Right atrium auricular region (tissue), 2 donors: ENCODE measurements at regions not wholly inside any gene's neighbourhood (a gene's known extent, or its start where the extent isn't known, plus 50 kb on each side); places are given as distances from the start of the nearest gene placed in this dataset.

Experiments
- DNase-seq: peaks from one replicate; pipeline ENCODE4 v3.0.0-alpha.2; 2019; ENCODE audit warnings: low spot score
- H3K27ac ChIP-seq, 2 donors: fragments of 200-600 bp; sonication (generic); 1 replicate in 1 of 2; 2 replicates in 1 of 2; pipeline ENCODE4 v1.5.1; 2016 to 2019
- H3K27me3 ChIP-seq, 2 donors: fragments of 200-600 bp; sonication (generic); one replicate each; pipeline versions ENCODE4 v1.5.1 to v1.6.0; 2017 to 2019
- H3K36me3 ChIP-seq: fragments of 200-600 bp; sonication (generic); one replicate; pipeline ENCODE4 v1.5.1; 2016
- H3K4me1 ChIP-seq, 2 donors: fragments of 200-600 bp; sonication (generic); one replicate each; pipeline versions ENCODE4 v1.5.1 to v1.6.0; 2017 to 2019
- H3K4me3 ChIP-seq, 2 donors: fragments of 200-600 bp; sonication (generic); 1 replicate in 1 of 2; 2 replicates in 1 of 2; pipeline ENCODE4 v1.5.1; 2017 to 2019; ENCODE audit warnings: mild to moderate bottlenecking in 1 of 2, moderate library complexity in 1 of 2
- H3K9me3 ChIP-seq, 2 donors: fragments of 200-600 bp; sonication (generic); one replicate each; pipeline ENCODE4 v1.5.1; 2019
- CTCF ChIP-seq, 2 donors: fragments of 200-600 bp; sonication (generic); IDR thresholded peaks; one replicate each; pipeline ENCODE4 v1.5.1; 2019; ENCODE audit warnings: antibody characterized with exemption in 2 of 2

- peak; percentile 89 for DNase-seq
- Histone ChIP-seq H3K4me1 (no peaks in the 10 kb centered on the region), H3K27ac (peak overlapping the region in 1 of 2 donors; percentile 42), H3K9me3 (no peaks in the 10 kb centered on the region), H3K4me3 (no peak overlapping the region), H3K27me3 (no peaks in the 10 kb centered on the region), H3K36me3 (no peaks in the 10 kb centered on the region)
- no peak for TF ChIP-seq CTCF (IDR thresholded peaks at IDR 0.05)
Measured at GRCh38 chr7:47669178-47669891, 87.4 kb upstream of the TNS3 start.

- Histone ChIP-seq H3K9me3 (no peaks in the 10 kb centered on the region), H3K27me3 (no peaks in the 10 kb centered on the region), H3K27ac (no peak overlapping the region), H3K4me1 (no peaks in the 10 kb centered on the region), H3K36me3 (no peaks in the 10 kb centered on the region), H3K4me3 (no peak overlapping the region)
- TF ChIP-seq CTCF (IDR thresholded peaks at IDR 0.05), result no peak
- DNase-seq, result no peak
Measured at GRCh38 chr7:47666164-47666862, 84.4 kb upstream of the TNS3 start.

- Histone ChIP-seq H3K4me1 (no peaks in the 10 kb centered on the region), H3K36me3 (no peaks in the 10 kb centered on the region), H3K27me3 (no peaks in the 10 kb centered on the region), H3K27ac (no peak overlapping the region), H3K9me3 (no peaks in the 10 kb centered on the region), H3K4me3 (no peak overlapping the region)
- DNase-seq, result no peak
- no peak for TF ChIP-seq CTCF (IDR thresholded peaks at IDR 0.05)
Measured at GRCh38 chr7:47664650-47665195, 82.8 kb upstream of the TNS3 start.

- Histone ChIP-seq H3K27me3 (no peaks in the 10 kb centered on the region), H3K27ac (no peak overlapping the region), H3K4me3 (no peak overlapping the region), H3K4me1 (no peaks in the 10 kb centered on the region), H3K9me3 (no peaks in the 10 kb centered on the region), H3K36me3 (no peaks in the 10 kb centered on the region)
- TF ChIP-seq CTCF (IDR thresholded peaks at IDR 0.05), result no peak
- no peak for DNase-seq
Measured at GRCh38 chr7:47663851-47664250, 81.9 kb upstream of the TNS3 start.

GRCh38 chr7:47663213-47663612, 81.3 kb upstream of the TNS3 start:
- Histone ChIP-seq H3K36me3 (no peaks in the 10 kb centered on the region), H3K27ac (no peak overlapping the region), H3K9me3 (no peaks in the 10 kb centered on the region), H3K4me1 (no peaks in the 10 kb centered on the region), H3K27me3 (no peaks in the 10 kb centered on the region), H3K4me3 (no peak overlapping the region)
- TF ChIP-seq CTCF (IDR thresholded peaks at IDR 0.05), result no peak
- DNase-seq, result no peak
